Nephron progenitor cell (in vitro differentiated cells): ENCODE measurements at regions not wholly inside any gene's neighbourhood (a gene's known extent, or its start where the extent isn't known, plus 50 kb on each side); places are given as distances from the start of the nearest gene placed in this dataset.
"Not testable (repeated sequence)": the region's sequence is repeated elsewhere in the genome, so short reads cannot be mapped to it uniquely, and the experiment has no call there.

ENCODE experiments used
- DNase-seq: peaks from one replicate; pipeline ENCODE4 v3.0.0; 2021
- H3K27ac Mint-ChIP-seq: 2 replicates; pipeline ENCODE4 v1.8.0; 2021; ENCODE audit warnings: mild to moderate bottlenecking, moderate library complexity, mixed read lengths
- H3K27me3 Mint-ChIP-seq: 2 replicates; pipeline ENCODE4 v1.8.0; 2021; ENCODE audit warnings: mild to moderate bottlenecking, low read depth, mixed read lengths; ENCODE audit not compliant: poor library complexity
- H3K36me3 Mint-ChIP-seq: 2 replicates; pipeline ENCODE4 v1.8.0; 2021; ENCODE audit warnings: low read depth, mixed read lengths
- H3K4me1 Mint-ChIP-seq: 2 replicates; pipeline ENCODE4 v1.8.0; 2021; ENCODE audit warnings: mixed read lengths
- H3K4me3 Mint-ChIP-seq: 2 replicates; pipeline ENCODE4 v1.8.0; 2021; ENCODE audit warnings: mild to moderate bottlenecking, moderate library complexity, mixed read lengths
- H3K9me3 Mint-ChIP-seq: 2 replicates; pipeline ENCODE4 v1.8.0; 2021; ENCODE audit warnings: mild to moderate bottlenecking, moderate library complexity, mixed read lengths

DNA sequence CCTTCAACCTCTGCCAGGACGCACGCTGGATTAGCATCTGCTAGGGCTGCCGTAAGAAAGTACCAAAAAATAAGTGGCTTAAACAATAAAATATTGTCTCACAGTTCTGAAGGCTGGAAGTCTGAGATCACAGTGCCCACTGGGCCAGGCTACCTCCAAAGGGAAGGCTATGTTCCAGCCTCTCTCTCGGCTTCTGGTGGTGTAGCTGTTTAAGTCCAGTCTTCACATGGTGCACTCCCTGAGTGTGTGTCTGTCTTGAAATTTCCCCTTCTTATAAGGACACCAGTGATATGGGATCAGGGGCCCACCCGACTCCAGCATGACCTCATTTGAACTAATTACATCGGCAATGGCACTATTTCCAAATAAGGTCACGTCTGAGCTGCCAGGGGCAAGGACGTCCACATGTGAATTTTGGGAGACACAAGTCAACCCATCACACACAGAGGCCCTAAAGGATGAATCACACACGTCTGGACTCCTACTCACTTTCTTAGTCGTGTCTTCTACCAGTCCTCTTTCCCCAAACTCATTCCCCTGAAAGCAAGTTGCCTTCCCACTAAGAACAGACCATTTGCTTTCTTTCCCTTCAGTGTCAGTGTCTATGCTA is 359.4 kb downstream of the BCL2L11 start:
- H3K36me3 Mint-ChIP-seq, H3K9me3 Mint-ChIP-seq, H3K4me3 Mint-ChIP-seq, H3K27me3 Mint-ChIP-seq, H3K4me1 Mint-ChIP-seq, H3K27ac Mint-ChIP-seq, DNase-seq: not testable (repeated sequence)

DNA sequence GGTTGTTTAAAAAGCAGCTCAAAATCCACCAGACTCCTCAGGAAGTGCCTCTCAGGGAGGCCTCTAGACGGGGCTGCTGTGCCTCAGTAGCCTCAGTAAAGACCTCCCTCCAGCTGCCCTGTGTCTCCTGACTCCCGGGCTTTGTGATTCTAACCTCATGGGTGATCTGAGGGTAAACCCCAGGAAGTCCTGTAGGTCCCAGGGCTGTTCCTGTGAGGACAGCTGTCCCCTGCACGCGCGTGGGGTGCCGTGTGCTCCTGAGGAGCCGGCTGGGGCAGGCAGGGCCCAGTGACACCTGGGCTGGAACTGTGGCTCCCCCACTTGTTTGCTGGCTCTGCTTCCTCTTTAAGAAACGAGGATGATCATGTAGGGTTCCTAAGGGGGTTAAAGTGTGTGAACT is 359.9 kb downstream of the BCL2L11 start:
- not testable (repeated sequence) for H3K27me3 Mint-ChIP-seq, H3K4me1 Mint-ChIP-seq, H3K4me3 Mint-ChIP-seq, H3K27ac Mint-ChIP-seq, DNase-seq, H3K36me3 Mint-ChIP-seq, H3K9me3 Mint-ChIP-seq

- H3K4me1 Mint-ChIP-seq, H3K4me3 Mint-ChIP-seq, H3K9me3 Mint-ChIP-seq, DNase-seq, H3K36me3 Mint-ChIP-seq, H3K27ac Mint-ChIP-seq, H3K27me3 Mint-ChIP-seq: not testable (repeated sequence)
These were observed 360.5 kb downstream of the BCL2L11 start for GRCh38 chr2:111481219-111481618.

DNA sequence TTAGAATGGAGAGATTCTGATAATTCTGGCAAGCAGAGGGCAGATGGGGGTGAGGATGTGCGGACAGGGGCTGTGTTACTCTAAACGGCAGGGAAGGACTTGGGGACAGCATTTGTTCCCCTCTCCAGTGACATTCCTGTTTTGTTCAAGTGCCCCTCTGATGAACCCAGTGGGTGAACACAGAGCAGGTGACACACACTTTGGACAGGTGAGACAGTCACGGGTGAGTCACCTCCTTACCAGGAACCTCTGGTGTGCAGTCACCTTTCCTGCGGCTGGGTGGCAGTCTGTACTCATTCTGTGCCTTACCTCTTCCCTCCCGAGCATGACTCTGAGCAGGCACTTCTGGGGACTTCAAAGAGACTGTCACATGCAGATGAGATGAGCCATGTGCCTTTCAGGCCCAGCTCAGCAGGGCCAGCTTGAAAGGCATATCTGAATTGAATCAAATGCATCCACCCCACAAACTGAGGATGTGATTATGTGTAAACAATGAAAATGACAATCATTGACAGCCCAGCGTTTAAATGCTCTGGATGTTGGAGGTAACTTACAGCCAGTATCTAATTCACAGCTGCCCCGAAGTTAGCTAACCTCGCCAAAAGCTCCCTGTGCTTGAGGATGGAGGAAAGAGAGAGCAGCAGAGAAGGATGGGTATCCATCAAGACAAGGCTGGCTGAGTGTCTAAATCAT is 362.4 kb downstream of the BCL2L11 start:
- not testable (repeated sequence) for H3K9me3 Mint-ChIP-seq, H3K36me3 Mint-ChIP-seq, DNase-seq, H3K4me3 Mint-ChIP-seq, H3K27ac Mint-ChIP-seq, H3K4me1 Mint-ChIP-seq, H3K27me3 Mint-ChIP-seq

GRCh38 chr2:111484097-111484496 is 363.4 kb downstream of the BCL2L11 start:
- H3K4me3 Mint-ChIP-seq, H3K27me3 Mint-ChIP-seq, H3K27ac Mint-ChIP-seq, H3K36me3 Mint-ChIP-seq, DNase-seq, H3K4me1 Mint-ChIP-seq, H3K9me3 Mint-ChIP-seq: not testable (repeated sequence)

DNA sequence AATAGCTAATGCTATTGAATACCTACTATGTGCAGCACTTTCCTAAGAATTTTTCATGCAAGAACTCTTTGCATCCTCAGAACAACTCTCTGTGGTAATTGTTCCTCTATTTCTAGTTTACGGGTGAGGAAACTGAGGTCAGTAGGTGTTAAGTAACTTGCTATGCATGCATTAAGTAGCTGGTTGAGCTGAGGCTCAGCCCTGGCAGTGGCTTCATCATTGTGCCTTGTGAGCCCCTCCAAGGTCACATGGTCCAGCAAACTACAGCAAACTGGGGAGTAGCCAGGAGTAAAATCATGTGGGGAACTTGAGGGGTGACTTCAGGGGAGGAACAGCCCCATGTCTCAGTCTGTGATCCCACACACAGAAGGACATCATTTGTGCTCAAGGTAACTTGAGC is 365.2 kb downstream of the BCL2L11 start:
- not testable (repeated sequence) for DNase-seq, H3K4me3 Mint-ChIP-seq, H3K4me1 Mint-ChIP-seq, H3K27ac Mint-ChIP-seq, H3K27me3 Mint-ChIP-seq, H3K9me3 Mint-ChIP-seq, H3K36me3 Mint-ChIP-seq

DNA sequence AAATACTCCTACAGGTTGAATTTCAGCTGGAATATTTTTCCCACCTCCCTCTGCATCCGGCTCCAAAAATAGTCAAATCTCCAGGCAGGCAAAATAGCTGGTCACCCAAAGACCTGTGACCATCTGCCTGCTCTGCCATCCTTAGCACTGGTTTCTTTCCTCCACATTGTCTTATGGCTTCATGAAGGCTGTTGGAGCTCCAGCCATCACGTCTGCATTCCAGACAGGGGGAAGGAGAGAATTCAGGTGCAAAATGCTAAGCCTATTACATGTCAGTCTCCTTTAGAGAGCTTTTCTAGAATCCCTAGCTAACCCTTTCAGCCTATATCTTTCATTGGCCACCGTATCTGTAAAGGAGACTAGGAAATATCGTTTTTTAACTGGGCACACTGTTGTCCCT is 367.7 kb downstream of the BCL2L11 start:
- H3K36me3 Mint-ChIP-seq, H3K27ac Mint-ChIP-seq, H3K27me3 Mint-ChIP-seq, H3K4me3 Mint-ChIP-seq, H3K4me1 Mint-ChIP-seq, H3K9me3 Mint-ChIP-seq, DNase-seq: not testable (repeated sequence)

DNA sequence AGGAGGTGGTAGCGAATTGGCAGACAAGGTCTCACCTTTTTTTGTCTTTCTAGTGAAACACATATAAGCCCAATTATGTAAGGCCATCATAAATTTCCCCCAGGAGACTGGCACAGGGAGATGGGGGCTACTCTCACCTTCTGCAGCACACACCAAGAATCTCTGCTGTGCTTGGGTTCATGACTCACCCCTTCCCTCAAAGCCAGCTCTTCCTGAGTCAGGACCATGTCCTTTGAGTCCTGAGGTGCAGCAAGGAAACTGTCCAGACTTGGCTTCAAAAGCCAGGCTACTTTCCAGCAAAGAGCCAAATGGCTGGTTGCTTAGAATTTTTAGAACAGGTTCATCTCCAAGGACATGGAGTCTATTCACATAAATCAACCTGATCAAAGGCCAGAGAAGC is 368.7 kb downstream of the BCL2L11 start:
- H3K4me1 Mint-ChIP-seq, H3K4me3 Mint-ChIP-seq, H3K9me3 Mint-ChIP-seq, DNase-seq, H3K27me3 Mint-ChIP-seq, H3K36me3 Mint-ChIP-seq, H3K27ac Mint-ChIP-seq: not testable (repeated sequence)

- not testable (repeated sequence) for DNase-seq, H3K4me3 Mint-ChIP-seq, H3K27me3 Mint-ChIP-seq, H3K4me1 Mint-ChIP-seq, H3K36me3 Mint-ChIP-seq, H3K27ac Mint-ChIP-seq, H3K9me3 Mint-ChIP-seq
These were observed 370.5 kb downstream of the BCL2L11 start for GRCh38 chr2:111491181-111491580.

- H3K27ac Mint-ChIP-seq, H3K27me3 Mint-ChIP-seq, H3K4me3 Mint-ChIP-seq, H3K9me3 Mint-ChIP-seq, H3K36me3 Mint-ChIP-seq, H3K4me1 Mint-ChIP-seq, DNase-seq: not testable (repeated sequence)
These were observed 370.9 kb downstream of the BCL2L11 start for GRCh38 chr2:111491614-111492013.

DNA sequence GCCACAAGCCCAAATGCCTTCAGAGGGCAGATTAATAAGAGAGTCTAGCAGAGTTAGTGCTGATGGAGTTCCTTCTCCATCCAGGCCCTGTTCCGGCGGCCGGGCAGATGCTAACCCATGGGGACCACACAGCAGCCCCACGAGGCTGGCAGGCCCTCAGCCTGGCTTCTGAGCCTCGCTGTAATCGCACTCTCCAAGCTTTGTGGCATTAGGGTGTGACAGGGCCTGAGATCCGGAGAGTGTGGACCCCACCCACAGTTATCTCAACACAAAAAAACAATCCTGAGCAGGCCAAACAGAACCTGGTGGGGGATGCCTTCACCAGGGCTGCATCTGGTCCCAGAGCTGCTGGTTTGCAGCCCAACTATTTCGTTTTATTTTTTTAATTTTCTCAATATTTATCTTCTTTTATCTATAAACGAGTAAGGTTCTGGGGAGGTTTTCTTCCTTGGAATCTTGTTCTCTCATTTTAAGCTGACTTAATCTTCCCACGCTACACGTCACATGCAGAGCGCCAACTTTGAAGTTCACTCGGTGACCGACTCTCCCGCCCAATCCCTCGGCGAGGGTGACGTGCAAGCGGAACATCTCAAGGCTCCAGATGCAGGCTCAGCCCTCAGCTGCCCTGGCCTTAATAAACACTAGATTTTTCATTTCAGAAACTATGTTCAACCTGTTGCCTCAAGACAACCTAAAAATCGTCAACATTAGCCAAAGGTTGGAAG is 372.4 kb downstream of the BCL2L11 start:
- not testable (repeated sequence) for H3K4me1 Mint-ChIP-seq, H3K27ac Mint-ChIP-seq, H3K27me3 Mint-ChIP-seq, H3K36me3 Mint-ChIP-seq, H3K4me3 Mint-ChIP-seq, DNase-seq, H3K9me3 Mint-ChIP-seq

DNA sequence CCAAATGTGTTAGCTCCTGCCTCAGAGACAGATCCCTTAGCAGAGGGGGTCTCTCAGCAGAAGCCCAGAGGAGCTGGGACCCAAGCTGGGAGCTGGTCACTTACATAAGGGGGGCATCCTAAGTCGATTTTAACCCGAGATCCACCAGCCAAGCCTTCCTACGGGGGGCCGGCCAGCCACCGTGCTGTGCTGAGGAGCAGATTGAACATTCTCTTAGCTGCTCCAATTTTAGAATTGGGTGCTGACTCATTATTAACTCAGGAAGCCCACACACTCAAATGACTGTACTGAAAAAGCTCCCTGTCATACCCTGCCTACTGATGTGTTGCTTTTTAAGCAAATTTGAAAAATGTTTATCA is 373.0 kb downstream of the BCL2L11 start:
- H3K36me3 Mint-ChIP-seq, H3K9me3 Mint-ChIP-seq, H3K4me3 Mint-ChIP-seq, H3K4me1 Mint-ChIP-seq, DNase-seq, H3K27ac Mint-ChIP-seq, H3K27me3 Mint-ChIP-seq: not testable (repeated sequence)

GRCh38 chr2:111494288-111494980 is 373.7 kb downstream of the BCL2L11 start:
- H3K36me3 Mint-ChIP-seq, H3K27me3 Mint-ChIP-seq, H3K4me3 Mint-ChIP-seq, DNase-seq, H3K4me1 Mint-ChIP-seq, H3K27ac Mint-ChIP-seq, H3K9me3 Mint-ChIP-seq: not testable (repeated sequence)

- H3K27me3 Mint-ChIP-seq, H3K4me1 Mint-ChIP-seq, H3K4me3 Mint-ChIP-seq, H3K27ac Mint-ChIP-seq, DNase-seq, H3K9me3 Mint-ChIP-seq, H3K36me3 Mint-ChIP-seq: not testable (repeated sequence)
These were observed 374.2 kb downstream of the BCL2L11 start for GRCh38 chr2:111494981-111495315.

DNA sequence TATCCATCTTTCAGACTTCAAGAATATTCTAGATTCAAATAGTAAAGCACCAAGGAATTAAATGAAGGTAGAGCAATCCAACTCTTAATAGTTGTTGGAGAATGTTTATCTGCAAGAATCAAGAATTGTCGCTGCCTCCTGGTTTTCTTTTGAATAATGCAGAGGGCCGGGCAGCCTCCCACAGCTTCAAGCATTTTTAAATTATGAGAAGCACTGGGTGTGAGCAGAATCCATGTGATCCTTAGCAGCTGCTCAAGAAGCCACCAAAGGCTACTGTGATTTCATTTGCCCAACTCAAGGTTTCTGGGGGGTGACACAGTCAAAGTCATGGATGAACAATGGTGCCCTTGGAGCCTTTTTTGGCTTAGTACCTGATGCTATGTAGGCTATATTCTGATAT is 374.9 kb downstream of the BCL2L11 start:
- not testable (repeated sequence) for H3K27me3 Mint-ChIP-seq, H3K27ac Mint-ChIP-seq, H3K9me3 Mint-ChIP-seq, H3K36me3 Mint-ChIP-seq, DNase-seq, H3K4me1 Mint-ChIP-seq, H3K4me3 Mint-ChIP-seq
